ENCODE measurements at regions not wholly inside any gene's neighbourhood (a gene's known extent, or its start where the extent isn't known, plus 50 kb on each side); places are given as distances from the start of the nearest gene placed in this dataset.

GRCh38 chr7:98691619-98692018 is 74.5 kb downstream of the NPTX2 start:
- TF ChIP-seq CTCF (conservative IDR thresholded peaks at IDR 0.05) = no peak
- TF ChIP-seq ZFX (IDR thresholded peaks at IDR 0.05) = no peak
